ENCODE measurements at regions not wholly inside any gene's neighbourhood (a gene's known extent, or its start where the extent isn't known, plus 50 kb on each side); places are given as distances from the start of the nearest gene placed in this dataset.

GRCh38 chr20:6530254-6530653 lies 237.2 kb upstream of the BMP2 start:
- no peak overlapping the region for H3K27ac ChIP-seq
- intact Hi-C loops (cut with DNase I): no loop called here
- H3K9me3 ChIP-seq: no peaks in the 10 kb centered on the region
- H3K27me3 ChIP-seq: no peaks in the 10 kb centered on the region
- H3K4me3 ChIP-seq: no peak overlapping the region
- no peak for TF ChIP-seq CTCF (IDR thresholded peaks at IDR 0.05)
- DNase-seq: no peak
- no peaks in the 10 kb centered on the region for H3K4me1 ChIP-seq
- H3K9ac ChIP-seq (ENCODE audit: low read depth in 2 of 2, low read length in 2 of 2): no peak overlapping the region
- no peaks in the 10 kb centered on the region for H3K36me3 ChIP-seq

- H3K4me1 ChIP-seq: no peaks in the 10 kb centered on the region
- no peak overlapping the region for H3K27ac ChIP-seq
- DNase-seq: no peak
- no peaks in the 10 kb centered on the region for H3K36me3 ChIP-seq
- H3K27me3 ChIP-seq: no peaks in the 10 kb centered on the region
- H3K9me3 ChIP-seq: no peaks in the 10 kb centered on the region
- no peak overlapping the region for H3K9ac ChIP-seq (ENCODE audit: low read depth in 2 of 2, low read length in 2 of 2)
- TF ChIP-seq CTCF (IDR thresholded peaks at IDR 0.05): no peak
- H3K4me3 ChIP-seq: no peak overlapping the region
- intact Hi-C loops (cut with DNase I): no loop called here
These were observed 241.8 kb upstream of the BMP2 start for GRCh38 chr20:6525447-6526303.

- no peak for TF ChIP-seq CTCF (IDR thresholded peaks at IDR 0.05)
- no peak overlapping the region for H3K9ac ChIP-seq (ENCODE audit: low read depth in 2 of 2, low read length in 2 of 2)
- H3K36me3 ChIP-seq: no peaks in the 10 kb centered on the region
- no peaks in the 10 kb centered on the region for H3K4me1 ChIP-seq
- H3K9me3 ChIP-seq: no peaks in the 10 kb centered on the region
- no peak overlapping the region for H3K27ac ChIP-seq
- no peaks in the 10 kb centered on the region for H3K27me3 ChIP-seq
- H3K4me3 ChIP-seq: no peak overlapping the region
- no peak for DNase-seq
- intact Hi-C loops (cut with DNase I): no loop called here
These were observed 243.2 kb upstream of the BMP2 start for GRCh38 chr20:6524305-6524704.

GRCh38 chr20:6519556-6519955 lies 247.9 kb upstream of the BMP2 start:
- Histone ChIP-seq H3K9me3 (no peaks in the 10 kb centered on the region), H3K4me3 (no peak overlapping the region), H3K9ac (ENCODE audit: low read depth in 2 of 2, low read length in 2 of 2) (no peak overlapping the region), H3K27ac (no peak overlapping the region), H3K27me3 (no peaks in the 10 kb centered on the region), H3K4me1 (no peaks in the 10 kb centered on the region), H3K36me3 (no peaks in the 10 kb centered on the region)
- intact Hi-C loops (cut with DNase I): no loop called here
- DNase-seq: no peak
- TF ChIP-seq CTCF (IDR thresholded peaks at IDR 0.05): no peak

- intact Hi-C loops (cut with DNase I): no loop called here
- Histone ChIP-seq H3K4me1 (no peaks in the 10 kb centered on the region), H3K27me3 (no peaks in the 10 kb centered on the region), H3K27ac (no peak overlapping the region), H3K9ac (ENCODE audit: low read depth in 2 of 2, low read length in 2 of 2) (no peak overlapping the region), H3K4me3 (no peak overlapping the region), H3K9me3 (no peaks in the 10 kb centered on the region), H3K36me3 (no peaks in the 10 kb centered on the region)
- no peak for TF ChIP-seq CTCF (IDR thresholded peaks at IDR 0.05)
- no peak for DNase-seq
These were observed 252.2 kb upstream of the BMP2 start for GRCh38 chr20:6515261-6515660.

Measured in colonic mucosa (tissue), 4 donors.